NCI-H748 (cell line): ENCODE measurements at regions not wholly inside any gene's neighbourhood (a gene's known extent, or its start where the extent isn't known, plus 50 kb on each side); places are given as distances from the start of the nearest gene placed in this dataset.
"Not testable (repeated sequence)": the region's sequence is repeated elsewhere in the genome, so short reads cannot be mapped to it uniquely, and the experiment has no call there.

Experiments used
- DNase-seq: peaks from one replicate; lab custom pipeline; 2025; ENCODE audit not compliant: unreplicated experiment; lab: John Stamatoyannopoulos, UW

GRCh38 chr4:57726154-57726553 lies 616.0 kb upstream of the IGFBP7 start:
- no peak for DNase-seq

- no peak for DNase-seq
Observed at GRCh38 chr4:57719456-57719855, 609.3 kb upstream of the IGFBP7 start.

- not testable (repeated sequence) for DNase-seq
Observed at GRCh38 chr4:57714313-57714712, 604.1 kb upstream of the IGFBP7 start.

GRCh38 chr4:57710053-57710452 lies 599.9 kb upstream of the IGFBP7 start:
- no peak for DNase-seq

GRCh38 chr4:57691370-57691769 lies 581.2 kb upstream of the IGFBP7 start:
- DNase-seq = no peak

- no peak for DNase-seq
Observed at GRCh38 chr4:57689693-57690205, 579.6 kb upstream of the IGFBP7 start.

- no peak for DNase-seq
Observed at GRCh38 chr4:57682275-57682674, 572.1 kb upstream of the IGFBP7 start.

- no peak for DNase-seq
Observed at GRCh38 chr4:57679969-57680368, 569.8 kb upstream of the IGFBP7 start.

- DNase-seq = no peak
Observed at GRCh38 chr4:57676394-57676793, 566.2 kb upstream of the IGFBP7 start.

GRCh38 chr4:57672846-57673433 lies 562.8 kb upstream of the IGFBP7 start:
- DNase-seq = no peak

GRCh38 chr4:57668621-57669020 lies 558.4 kb upstream of the IGFBP7 start:
- DNase-seq = no peak

- DNase-seq = no peak
Observed at GRCh38 chr4:57665806-57666205, 555.6 kb upstream of the IGFBP7 start.

GRCh38 chr4:57661517-57662090 lies 551.4 kb upstream of the IGFBP7 start:
- no peak for DNase-seq

GRCh38 chr4:57658673-57659072 lies 548.5 kb upstream of the IGFBP7 start:
- no peak for DNase-seq

- DNase-seq = no peak
Observed at GRCh38 chr4:57658188-57658587, 548.0 kb upstream of the IGFBP7 start.

- no peak for DNase-seq
Observed at GRCh38 chr4:57655342-57655741, 545.2 kb upstream of the IGFBP7 start.

GRCh38 chr4:57652779-57653178 lies 542.6 kb upstream of the IGFBP7 start:
- DNase-seq = no peak

GRCh38 chr4:57640391-57641100 lies 530.4 kb upstream of the IGFBP7 start:
- DNase-seq = no peak

- no peak for DNase-seq
Observed at GRCh38 chr4:57639561-57640382, 529.6 kb upstream of the IGFBP7 start.

- no peak for DNase-seq
Observed at GRCh38 chr4:57635910-57636309, 525.7 kb upstream of the IGFBP7 start.

GRCh38 chr4:57633212-57633859 lies 523.2 kb upstream of the IGFBP7 start:
- no peak for DNase-seq
